Esophagus squamous epithelium (tissue), 4 donors: ENCODE measurements at regions not wholly inside any gene's neighbourhood (a gene's known extent, or its start where the extent isn't known, plus 50 kb on each side); places are given as distances from the start of the nearest gene placed in this dataset.

Source experiments
- POLR2A ChIP-seq, 4 donors: fragments of 450-650 bp; IDR thresholded peaks; one replicate each; pipeline ENCODE4 v1.6.1; 2017; ENCODE audit warnings: antibody characterized with exemption in 4 of 4, mild to moderate bottlenecking in 4 of 4, moderate library complexity in 3 of 4
- TF ChIP-seq, protein P1 (sequence below), 6 experiments: fragments of 450-650 bp in 4 of 6; fragments of 200-600 bp in 2 of 6; sonication (generic) in 2 of 6; IDR thresholded peaks; one replicate each; pipeline ENCODE4 v1.5.1; 2016 to 2019; ENCODE audit warnings: antibody characterized with exemption in 6 of 6, mild to moderate bottlenecking in 4 of 6, moderate library complexity in 4 of 6

GRCh38 chr10:30190577-30191552 is 131.5 kb upstream of the JCAD start:
- TF ChIP-seq, protein P1, sequence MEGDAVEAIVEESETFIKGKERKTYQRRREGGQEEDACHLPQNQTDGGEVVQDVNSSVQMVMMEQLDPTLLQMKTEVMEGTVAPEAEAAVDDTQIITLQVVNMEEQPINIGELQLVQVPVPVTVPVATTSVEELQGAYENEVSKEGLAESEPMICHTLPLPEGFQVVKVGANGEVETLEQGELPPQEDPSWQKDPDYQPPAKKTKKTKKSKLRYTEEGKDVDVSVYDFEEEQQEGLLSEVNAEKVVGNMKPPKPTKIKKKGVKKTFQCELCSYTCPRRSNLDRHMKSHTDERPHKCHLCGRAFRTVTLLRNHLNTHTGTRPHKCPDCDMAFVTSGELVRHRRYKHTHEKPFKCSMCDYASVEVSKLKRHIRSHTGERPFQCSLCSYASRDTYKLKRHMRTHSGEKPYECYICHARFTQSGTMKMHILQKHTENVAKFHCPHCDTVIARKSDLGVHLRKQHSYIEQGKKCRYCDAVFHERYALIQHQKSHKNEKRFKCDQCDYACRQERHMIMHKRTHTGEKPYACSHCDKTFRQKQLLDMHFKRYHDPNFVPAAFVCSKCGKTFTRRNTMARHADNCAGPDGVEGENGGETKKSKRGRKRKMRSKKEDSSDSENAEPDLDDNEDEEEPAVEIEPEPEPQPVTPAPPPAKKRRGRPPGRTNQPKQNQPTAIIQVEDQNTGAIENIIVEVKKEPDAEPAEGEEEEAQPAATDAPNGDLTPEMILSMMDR (IDR thresholded peaks at IDR 0.05): no peak
- TF ChIP-seq POLR2A (IDR thresholded peaks at IDR 0.05): no peak
